Right renal cortex interstitium (tissue), 3 donors: ENCODE measurements at regions not wholly inside any gene's neighbourhood (a gene's known extent, or its start where the extent isn't known, plus 50 kb on each side); places are given as distances from the start of the nearest gene placed in this dataset.
"Not testable (repeated sequence)": the region's sequence is repeated elsewhere in the genome, so short reads cannot be mapped to it uniquely, and the experiment has no call there.

Experiments used
- DNase-seq, 3 donors: peaks; one replicate each; pipeline ENCODE4 v3.0.0-alpha.2; 2013; ENCODE audit warnings: low read depth in 3 of 3, low spot score in 2 of 3

DNA sequence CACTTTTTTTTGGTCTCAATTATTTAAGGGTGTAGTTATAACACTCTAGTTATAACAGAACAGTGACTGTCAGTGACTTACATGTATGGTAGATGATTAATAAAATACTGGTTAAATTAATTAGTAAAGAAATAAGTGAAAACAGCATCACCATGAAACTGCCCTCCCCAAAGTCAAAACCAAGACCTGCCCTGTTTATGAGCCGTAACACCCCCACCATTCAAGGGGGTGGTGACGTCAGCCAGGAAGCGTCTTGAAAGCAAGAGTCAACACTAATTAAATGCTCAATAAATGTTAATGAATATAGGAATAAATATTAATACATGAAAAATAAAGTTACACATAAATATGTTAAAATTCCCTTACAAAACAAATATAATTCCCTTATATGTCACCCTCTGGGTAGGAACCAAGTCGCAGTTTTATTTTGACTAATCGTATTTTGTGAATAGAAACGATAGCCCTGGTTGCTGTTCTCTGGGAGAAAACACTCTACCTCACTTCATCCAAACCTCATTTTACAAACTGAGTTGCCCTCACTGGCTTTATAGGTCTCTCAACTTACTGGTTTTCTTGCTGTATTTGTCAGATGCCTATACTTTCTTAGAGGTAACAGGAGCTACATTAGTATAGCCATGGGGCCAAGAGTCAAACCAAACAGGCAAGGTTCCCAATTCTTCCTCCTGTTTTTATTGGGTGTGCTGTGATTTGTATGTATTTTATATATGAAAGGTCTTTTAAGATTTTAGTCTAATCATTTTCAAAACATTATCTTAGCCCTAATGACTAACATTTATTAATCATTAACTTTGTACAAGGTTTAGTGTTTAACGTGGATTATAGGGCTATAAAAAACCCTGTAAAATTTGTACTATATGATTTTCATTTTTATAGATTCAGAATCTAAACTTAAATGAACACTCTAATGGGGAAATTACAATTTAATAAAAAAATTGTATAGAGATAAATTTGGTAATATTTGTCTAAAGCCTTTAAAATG is 227.9 kb upstream of the IRAK1BP1 start:
- no peak for DNase-seq

DNA sequence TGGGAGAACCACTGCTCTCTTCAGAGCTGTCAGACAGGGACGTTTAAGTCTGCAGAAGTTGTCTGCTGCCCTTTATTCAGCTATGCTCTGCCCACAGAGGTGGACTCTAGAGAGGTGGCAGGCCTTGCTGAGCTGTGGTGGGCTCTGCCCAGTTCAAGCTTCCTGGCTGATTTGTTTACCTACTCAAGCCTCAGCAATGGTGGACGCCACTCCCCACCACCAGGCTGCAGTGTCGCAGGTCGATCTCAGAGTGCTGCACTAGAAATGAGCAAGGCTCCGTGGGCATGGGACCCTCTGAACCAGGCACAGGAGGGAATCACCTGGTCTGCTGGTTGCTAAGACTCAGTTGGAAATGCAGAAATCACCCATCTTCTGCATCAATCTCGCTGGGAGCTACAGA is 223.4 kb upstream of the IRAK1BP1 start:
- not testable (repeated sequence) for DNase-seq

DNA sequence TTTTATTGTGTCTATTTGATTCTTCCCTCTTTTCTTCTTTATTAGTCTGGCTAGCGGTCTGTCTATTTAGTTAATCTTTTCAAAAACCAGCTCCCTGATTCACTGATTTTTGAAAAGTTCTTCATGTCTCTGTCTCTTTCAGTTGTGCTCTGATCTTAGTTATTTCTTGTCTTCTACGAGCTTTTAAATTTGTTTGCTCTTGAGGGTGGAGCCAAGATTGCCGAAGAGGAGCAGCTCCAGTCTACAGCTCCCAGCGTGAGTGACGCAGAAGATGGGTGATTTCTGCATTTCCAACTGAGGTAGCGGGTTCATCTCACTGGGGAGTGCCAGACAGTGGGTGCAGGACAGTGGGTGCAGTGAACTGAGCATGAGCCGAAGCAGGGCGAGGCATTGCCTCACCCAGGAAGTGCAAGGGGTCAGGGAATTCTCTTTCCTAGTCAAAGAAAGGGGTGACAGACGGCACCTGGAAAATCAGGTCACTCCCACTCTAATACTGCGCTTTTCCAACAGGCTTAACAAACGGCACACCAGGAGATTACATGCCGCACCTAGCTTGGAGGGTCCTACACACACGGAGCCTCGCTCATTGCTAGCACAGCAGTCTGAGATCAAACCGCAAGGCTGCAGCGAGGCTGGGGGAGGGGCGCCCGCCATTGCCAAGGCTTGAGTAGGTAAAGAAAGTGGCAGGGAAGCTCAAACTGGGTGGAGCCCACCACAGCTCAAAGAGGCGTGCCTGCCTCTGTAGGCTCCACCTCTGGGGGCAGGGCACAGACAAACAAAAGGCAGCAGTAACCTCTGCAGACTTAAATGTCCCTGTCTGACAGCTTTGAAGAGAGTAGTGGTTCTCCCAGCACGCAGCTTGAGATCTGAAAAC is 220.6 kb upstream of the IRAK1BP1 start:
- not testable (repeated sequence) for DNase-seq

DNA sequence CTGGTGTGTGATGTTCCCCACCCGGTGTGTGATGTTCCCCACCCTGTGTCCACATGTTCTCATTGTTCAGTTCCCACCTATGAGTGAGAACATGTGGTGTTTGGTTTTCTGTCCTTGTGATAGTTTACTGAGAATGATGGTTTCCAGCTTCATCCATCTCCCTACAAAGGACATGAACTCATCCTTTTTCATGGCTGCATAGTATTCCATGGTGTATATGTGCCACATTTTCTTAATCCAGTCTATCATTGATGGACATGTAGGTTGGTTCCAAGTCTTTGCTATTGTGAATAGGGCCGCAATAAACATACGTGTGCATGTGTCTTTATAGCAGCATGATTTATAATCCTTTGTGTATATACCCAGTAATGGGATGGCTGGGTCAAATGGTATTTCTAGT is 201.5 kb upstream of the IRAK1BP1 start:
- DNase-seq = not testable (repeated sequence)

DNA sequence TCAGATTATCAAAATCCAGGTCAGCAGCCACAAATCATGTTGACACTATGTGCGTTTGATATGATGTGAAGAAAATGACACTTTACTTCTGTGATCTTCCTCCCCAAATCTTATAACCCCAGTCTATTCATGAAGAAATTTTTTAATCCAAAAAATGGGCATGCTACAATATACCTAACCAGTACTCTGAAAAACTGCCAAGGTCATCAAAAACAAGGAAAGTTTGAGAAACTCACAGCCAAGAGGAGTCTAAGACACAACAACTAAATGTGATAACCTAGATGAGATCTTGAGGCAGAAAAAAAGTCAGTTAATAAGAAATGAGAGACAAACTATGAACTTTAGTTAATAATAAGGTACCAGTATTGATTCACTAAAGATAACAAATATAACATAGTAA is 200.6 kb upstream of the IRAK1BP1 start:
- DNase-seq = no peak

DNA sequence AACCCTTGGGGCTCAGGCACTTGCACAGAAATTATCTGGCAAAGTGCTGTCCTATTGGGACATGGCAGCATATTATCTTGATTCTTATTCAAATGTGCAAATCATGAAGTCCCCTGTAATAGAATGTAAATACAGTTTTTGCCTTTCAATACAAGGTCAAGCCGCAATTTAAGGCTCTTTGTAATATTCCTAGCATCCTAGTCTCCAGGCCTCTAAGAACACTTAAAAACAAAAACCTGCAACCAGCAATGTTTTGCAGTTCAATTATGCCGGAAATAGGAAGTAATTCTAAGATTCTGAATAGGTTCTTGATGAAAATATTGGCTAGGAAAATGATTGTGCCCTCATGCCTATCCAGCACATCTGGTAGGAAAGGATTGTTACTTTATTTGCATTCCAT is 197.2 kb upstream of the IRAK1BP1 start:
- DNase-seq = no peak

DNA sequence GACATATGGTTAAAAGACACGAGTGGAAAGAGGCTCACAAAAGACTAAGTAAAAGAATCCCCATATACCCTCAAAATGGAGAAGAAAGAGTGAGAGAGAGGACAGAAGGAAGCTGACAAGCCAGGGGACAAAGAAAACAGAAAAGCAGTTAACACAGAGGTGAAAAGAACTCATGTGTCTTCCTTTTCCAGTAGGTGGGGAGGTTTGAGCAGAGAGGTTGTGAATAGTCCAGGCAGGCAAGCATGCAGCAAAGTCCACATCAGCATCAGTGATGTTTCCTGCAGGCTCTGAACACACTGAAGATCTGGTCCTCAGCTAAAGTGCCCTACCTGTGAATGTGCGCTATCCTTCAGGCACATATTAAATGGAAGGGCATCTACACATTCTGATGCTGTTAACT is 196.5 kb upstream of the IRAK1BP1 start:
- no peak for DNase-seq

DNA sequence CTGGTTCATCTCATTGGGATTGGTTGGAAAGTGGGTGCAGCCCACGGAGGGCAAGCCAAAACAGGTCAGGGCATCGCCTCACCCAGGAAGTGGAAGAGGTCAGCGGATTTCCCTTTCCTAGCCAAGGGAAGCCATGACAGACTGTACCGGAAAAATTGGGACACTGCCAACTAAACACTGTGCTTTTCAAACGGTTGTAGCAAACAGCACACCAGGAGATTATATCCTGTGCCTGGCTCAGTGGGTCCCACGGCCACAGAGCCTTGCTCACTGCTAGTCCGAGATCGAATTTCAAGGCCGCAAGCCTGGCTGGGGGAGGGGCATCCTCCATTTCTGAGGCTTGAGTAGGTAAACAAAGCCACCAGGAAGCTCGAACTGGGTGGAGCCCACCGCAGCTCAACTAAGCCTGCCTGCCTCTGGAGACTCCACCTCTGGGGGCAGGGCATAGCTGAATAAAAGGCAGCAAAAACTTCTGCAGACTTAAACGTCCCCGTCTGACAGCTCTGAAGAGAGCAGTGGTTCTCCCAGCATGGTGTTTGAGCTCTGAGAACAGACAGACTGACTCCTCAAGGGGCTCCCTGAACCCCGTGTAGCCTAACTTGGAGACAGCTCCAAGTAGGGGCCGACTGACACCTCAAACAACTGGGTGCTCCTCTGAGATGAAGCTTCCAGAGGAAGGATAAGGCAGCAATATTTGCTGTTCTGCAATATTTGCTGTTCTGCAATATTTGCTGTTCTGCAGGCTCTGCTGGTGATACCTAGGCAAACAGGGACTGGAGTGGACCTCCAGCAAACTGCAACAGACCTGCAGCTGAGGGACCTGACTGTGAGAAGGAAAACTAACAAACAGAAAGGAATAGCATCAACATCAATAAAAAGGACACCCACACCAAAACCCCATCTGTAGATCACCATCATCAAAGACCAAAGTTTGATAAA is 191.0 kb upstream of the IRAK1BP1 start:
- not testable (repeated sequence) for DNase-seq

DNA sequence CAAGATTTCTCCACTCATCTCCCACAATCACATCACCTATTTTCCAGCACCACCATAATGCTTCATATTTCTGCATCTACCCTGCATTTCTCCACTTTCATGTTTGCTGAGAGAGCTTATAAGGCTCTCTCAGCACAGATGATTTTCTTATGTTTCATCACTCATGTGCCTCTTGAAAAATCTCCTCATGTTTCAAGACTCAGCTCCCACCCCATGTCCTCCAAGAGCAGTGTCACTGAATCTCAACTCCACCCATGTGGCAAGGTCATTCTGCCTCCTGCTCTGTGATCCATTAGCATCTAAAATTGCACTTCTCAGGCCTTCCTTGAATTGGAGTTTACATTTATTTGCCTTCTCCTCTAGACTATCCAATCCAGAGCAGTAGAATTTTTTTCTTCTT is 178.7 kb upstream of the IRAK1BP1 start:
- no peak for DNase-seq

DNA sequence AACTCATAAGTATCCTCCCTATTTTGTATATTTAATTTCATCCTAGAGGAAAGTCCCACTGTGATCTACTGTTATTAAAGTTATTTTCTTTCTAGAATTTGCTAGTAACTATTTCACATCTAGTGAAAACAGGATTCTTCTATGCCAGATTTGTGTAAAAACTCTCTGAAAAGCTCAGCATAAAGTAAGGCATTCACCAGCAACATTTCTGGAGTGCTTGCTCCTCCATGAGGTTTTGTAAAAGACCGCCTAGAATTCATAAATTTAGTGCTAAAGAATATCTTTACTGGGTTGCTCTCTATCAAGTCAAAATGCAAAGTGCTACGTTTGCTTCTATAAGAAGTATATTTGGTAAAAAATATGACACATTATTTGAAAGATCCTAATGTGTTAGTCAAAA is 173.5 kb upstream of the IRAK1BP1 start:
- no peak for DNase-seq

DNA sequence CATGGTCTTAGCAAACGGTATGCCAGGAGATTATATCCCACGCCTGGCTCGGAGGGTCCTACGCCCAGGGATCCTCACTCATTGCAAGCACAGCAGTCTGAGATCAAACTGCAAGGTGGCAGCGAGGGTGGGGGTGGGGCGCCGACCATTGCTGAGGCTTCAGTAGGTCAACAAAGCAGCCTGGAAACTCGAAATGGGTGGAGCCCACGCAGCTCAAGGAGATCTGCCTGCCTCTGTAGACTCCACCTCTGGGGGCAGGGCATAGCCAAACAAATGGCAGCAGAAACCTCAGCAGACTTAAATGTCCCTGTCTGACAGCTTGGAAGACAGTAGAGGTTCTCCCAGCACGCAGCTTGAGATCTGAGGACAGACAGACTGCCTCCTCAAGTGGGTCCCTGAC is 172.7 kb upstream of the IRAK1BP1 start:
- DNase-seq = not testable (repeated sequence)

DNA sequence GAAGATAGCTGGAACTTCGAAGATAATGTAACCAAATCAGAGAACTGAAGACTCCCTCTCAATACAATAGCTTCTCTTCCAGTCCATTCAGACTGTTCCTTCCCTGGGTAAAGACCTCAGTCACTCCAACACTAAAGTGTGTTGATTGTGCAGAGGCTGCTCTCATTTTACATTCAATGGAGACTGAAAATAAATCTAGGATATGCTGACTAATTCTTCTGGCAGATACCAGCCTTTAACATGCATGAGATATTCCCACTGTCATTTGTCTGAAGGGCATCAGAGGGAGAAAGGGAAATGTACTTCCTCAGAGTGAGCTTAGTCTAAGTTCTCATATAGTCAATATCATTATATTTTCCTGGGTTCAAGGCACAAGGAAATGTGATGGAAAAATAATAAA is 166.4 kb upstream of the IRAK1BP1 start:
- DNase-seq = no peak

DNA sequence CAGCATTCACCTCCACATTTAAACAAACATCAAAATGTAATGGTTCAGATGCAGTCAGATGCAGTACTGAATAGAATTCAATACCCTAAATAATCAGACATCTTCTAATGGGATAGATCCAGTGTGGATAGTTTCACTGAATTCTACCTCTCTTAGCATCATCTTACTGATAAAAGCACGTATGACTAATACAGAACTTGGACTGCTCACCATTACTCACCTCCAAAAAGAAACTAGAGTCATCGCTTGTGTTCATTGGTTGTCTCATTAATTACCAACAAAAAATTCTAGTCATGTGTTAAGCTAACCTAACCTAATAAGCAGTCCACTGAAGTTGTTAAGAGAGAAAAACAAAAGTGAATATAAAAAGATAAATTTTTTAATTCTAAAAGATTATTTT is 165.9 kb upstream of the IRAK1BP1 start:
- DNase-seq = no peak

DNA sequence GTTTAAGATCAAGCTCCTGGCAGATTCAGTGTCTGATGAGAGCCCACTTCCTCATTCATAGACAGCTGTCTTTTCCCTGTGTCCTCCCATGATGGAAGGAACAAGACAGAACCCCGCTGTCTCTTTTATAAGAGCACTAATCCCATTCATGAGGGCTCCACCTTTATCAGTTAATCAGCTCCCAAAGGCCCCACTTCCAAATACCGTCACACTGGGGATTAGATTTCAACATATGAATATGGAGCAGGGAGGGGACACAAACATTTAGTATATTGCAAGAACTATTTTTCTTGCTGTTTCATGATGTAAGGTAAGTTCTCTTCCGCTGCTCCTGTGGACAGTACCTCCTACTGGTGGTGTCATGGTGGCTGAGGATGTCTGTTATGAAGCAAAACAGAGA is 158.3 kb upstream of the IRAK1BP1 start:
- DNase-seq = no peak

DNA sequence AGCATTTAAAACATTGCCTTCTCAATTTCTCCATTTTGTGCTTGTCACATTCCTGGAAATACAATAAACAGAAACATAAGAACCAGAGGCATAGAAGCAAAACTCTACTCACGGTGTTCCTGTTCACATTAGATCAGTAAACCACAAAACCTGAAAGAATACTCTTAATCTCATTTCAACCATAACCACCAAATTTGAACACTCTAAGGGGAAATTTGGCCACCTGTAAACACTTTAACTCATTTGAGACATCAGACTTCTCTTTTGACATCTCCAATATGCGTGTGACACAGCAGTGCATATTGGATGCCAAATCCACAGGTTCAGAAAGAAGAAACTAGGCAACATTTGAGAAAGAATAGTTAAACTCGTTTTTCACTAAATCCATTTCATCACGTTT is 153.8 kb upstream of the IRAK1BP1 start:
- no peak for DNase-seq

DNA sequence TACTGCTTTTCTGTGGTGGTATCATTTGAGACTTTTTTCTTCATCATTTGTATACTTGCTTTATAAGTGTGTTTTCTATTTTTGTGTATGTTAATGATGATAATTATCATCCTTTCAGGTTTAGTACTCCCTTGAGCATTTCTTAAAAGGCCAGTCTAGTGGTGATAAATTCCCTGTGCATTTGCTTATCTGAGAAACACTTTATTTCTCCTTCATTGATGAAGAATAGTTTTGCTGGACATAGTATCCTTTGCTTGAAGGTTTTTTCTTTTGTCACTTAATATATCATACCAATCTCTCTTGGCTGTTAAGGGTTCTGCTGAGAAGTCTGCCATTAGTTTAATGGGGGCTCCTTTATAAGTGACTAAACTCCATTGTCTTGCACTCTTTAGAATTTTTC is 123.2 kb upstream of the IRAK1BP1 start:
- no peak for DNase-seq

DNA sequence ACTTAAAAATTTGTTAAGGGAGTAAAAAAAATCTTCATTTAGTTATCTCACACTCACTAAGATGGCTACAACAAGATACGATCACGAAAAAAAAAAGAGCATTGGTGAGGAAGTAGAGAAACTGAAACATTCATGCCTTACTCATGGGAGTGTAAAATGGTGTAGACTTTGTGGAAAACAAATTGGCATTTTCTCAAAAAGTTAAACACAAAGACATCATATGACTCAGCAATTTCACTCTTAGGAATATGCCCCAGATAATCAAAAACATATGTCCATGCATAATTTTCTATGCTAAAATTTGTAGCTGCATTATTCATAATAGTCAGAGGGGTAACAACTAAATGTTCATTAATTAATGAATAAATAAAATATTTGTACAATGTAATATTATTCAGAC is 120.9 kb upstream of the IRAK1BP1 start:
- no peak for DNase-seq

DNA sequence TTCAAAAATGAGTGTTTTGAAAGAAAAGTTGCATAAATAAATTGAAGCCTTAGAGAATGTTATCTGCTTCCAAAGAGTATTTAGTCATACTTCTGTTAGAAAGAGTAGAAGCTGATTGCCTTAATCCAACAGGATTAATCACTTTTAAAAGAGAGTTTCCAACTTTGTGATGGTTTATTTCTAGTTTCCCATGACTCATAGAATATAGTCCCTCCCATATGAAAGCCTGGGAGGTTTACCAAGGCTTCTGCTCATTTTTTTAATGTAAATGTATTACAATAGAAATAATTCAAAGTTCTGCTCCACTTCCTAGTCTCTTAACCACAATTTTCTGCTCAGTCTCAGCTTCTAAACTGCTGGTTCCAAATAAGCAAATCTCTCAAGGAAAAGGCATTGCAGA is 118.0 kb upstream of the IRAK1BP1 start:
- no peak for DNase-seq

DNA sequence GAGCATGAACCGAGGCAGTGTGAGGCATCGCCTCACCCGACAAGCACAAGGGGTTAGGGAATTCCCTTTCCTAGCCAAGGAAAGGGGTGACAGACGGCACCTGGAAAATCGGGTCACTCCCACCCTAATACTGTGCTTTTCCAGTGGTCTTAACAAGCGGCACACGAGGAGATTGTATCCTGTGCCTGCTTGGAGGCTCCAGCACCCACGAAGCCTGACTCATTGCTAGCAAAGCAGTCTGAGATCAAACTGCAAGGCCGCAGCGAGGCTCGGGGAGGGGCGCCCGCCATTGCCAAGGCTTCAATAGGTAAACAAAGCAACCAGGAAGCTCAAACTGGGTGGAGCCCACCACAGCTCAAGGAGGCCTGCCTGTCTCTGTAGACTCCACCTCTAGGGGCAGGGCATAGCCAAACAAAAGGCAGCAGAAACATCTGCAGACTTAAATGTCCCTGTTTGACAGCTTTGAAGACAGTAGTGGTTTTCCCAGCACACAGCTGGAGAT is 109.0 kb upstream of the IRAK1BP1 start:
- not testable (repeated sequence) for DNase-seq

DNA sequence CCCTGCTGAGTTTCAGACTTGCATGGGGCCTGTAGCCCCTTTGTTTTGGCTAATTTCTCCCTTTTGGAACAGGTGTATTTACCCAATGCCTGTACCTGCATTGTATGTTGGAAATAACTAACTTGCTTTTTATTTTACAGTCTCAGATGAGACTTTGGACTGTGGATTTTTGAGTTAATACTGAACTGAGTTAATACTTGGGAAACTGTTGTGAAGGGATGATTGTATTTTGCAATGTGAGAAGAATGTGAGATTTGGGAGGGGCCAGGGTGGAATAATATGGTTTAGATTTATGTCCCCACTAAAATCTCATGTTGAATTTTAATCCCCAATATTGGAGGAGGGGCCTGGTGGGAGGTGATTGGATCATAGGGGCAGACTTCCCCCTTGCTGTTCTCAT is 99.1 kb upstream of the IRAK1BP1 start:
- no peak for DNase-seq
